Effector CD4-positive, alpha-beta T cell (primary cell): ENCODE measurements at regions not wholly inside any gene's neighbourhood (a gene's known extent, or its start where the extent isn't known, plus 50 kb on each side); places are given as distances from the start of the nearest gene placed in this dataset.

Experiments used
- DNase-seq: peaks from one replicate; pipeline ENCODE4 v3.0.0-alpha.2; 2020

- no peak for DNase-seq
Observed at GRCh38 chr12:91914701-91915100, 230.9 kb downstream of the BTG1 start.

- DNase-seq, result no peak
Observed at GRCh38 chr12:91913651-91914050, 232.0 kb downstream of the BTG1 start.

DNA sequence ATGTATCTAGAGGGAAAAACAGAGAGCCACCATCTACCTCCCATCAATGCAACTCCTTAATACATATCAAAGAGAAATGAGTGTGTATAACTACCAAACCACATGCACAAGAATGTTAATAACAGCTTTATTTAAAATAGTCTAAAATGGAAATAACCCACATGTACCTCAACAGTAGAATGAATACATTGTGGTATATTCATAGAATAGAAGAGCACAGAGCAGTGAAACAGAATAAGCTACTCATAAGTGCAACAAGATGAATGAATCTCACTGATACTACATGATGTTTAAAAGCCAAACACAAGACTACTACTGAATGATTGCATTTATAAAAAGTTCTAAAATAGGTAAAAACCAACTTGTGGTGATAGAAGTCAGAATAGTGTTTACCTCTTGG, 232.5 kb downstream of the BTG1 start:
- no peak for DNase-seq

DNA sequence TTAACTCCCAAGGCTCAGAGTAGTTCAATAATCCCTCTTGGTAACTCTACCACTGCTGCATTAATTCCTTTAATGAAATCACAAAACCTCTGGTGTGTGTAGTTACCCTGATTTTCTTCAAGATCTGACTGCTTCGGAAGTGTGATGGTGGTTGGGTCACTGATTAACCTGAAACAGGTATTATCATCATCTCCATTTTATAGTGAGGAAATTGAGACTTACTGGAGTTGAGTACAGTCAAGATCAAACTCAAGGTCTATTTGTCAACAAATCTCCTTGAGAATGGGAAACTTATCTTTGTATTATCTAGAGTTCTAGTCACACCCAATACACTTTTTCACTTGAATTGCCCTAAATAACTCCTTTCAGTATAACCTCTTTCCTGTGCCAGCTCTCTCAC, 233.5 kb downstream of the BTG1 start:
- DNase-seq, result no peak

GRCh38 chr12:91910871-91911388, 234.7 kb downstream of the BTG1 start:
- no peak for DNase-seq

GRCh38 chr12:91902860-91903683, 242.6 kb downstream of the BTG1 start:
- no peak for DNase-seq

- DNase-seq, result no peak
Observed at GRCh38 chr12:91901381-91902074, 244.1 kb downstream of the BTG1 start.

GRCh38 chr12:91900971-91901370, 244.7 kb downstream of the BTG1 start:
- no peak for DNase-seq

GRCh38 chr12:91899056-91899455, 246.6 kb downstream of the BTG1 start:
- no peak for DNase-seq

GRCh38 chr12:91897025-91897515, 248.6 kb downstream of the BTG1 start:
- DNase-seq, result no peak

GRCh38 chr12:91896286-91897024, 249.2 kb downstream of the BTG1 start:
- DNase-seq, result no peak

- DNase-seq, result no peak
Observed at GRCh38 chr12:91894911-91895310, 250.7 kb downstream of the BTG1 start.

DNA sequence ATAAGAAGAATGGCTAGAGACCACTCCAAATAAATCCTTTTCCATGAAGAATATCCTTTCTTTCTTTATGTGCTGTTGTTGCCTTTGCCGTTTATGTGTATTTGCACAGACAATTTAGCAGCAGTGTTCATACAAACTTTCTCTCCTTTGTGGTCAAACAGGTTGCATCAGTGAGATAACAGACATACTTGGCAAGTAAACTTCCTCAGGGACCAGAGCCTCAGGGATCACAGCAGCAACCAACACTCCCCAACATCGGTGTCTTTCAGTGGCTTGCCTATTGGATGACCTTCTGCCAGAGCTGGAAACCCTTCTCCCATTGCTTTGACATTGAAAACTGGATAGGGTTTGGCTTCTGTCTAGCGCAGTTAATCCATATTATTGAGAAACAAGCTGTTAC, 252.2 kb downstream of the BTG1 start:
- DNase-seq, result no peak

DNA sequence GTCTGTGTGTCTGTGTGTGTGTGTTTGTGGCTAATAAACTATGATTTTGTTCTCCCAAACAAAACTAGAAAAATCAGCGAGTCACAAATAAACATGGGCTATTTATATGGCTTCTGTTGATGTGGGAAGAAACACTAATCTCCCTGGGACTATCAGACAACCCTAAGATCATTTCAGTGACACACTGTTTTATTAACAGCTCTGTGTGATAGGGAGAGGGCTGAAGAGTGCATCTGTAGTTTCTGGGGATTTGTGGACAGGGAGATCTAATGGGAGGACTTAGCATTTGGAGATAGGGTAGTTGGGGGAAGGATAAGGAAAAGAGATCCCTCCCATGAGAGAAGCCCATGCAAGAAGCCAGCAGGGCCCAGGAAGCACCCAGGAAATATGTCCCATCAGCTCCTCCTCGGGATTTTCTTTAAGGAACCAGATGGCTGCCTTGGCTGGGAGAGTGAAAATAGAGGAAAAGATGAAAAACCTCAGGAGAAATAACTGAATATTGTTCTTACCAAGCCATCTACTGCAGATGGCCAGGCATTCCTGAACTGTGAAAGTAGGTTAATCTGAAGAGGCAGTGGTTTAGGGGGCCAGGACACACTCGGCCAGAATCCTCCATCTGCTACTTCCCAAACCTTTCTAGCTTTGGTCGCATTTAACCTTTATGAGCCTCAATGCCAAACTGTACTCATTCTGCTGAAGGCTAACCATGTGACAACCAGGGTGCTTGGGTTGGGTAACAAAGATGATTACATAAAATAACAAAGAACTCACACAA, 253.4 kb downstream of the BTG1 start:
- no peak for DNase-seq

DNA sequence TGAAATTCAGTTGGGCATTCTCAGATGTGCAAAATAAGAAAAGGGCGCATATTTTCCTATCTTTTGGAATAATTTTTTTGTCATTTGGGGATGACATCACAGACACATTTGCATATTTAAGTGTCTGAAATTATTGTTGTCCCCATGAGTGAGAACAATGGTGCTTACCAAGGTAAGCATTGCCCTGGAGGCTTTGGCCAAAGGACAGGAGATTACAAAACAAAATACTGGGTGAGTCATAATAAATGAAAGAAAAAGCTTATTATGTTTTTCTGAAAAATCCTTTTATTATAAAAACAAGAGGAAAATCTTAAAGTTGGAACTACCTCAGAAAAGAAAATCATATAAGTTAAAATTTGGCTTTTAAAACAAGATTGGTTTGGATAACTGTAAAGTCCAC, 254.9 kb downstream of the BTG1 start:
- DNase-seq, result no peak

GRCh38 chr12:91889910-91890309, 255.7 kb downstream of the BTG1 start:
- DNase-seq, result no peak

DNA sequence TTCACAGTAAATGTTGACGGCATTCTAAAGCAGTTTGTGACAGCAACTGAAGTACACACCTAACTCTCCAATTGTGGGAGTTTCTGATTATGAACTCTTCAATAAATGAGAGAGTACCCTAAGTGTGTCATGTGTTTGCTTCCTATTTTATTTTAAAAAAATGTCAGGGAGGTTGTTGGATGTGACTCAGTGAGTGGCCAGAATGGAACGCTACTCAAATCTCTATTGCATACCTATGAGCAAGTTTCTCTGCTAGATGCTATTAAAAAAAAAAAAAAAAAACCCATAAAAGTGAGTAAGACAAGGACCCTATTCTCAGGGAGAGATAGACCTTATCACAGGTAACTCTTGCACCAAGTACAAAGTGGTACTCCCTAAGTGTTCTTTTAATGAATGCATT, 256.6 kb downstream of the BTG1 start:
- DNase-seq, result no peak

GRCh38 chr12:91887957-91888356, 257.7 kb downstream of the BTG1 start:
- DNase-seq, result no peak

- no peak for DNase-seq
Observed at GRCh38 chr12:91885851-91886731, 259.6 kb downstream of the BTG1 start.

DNA sequence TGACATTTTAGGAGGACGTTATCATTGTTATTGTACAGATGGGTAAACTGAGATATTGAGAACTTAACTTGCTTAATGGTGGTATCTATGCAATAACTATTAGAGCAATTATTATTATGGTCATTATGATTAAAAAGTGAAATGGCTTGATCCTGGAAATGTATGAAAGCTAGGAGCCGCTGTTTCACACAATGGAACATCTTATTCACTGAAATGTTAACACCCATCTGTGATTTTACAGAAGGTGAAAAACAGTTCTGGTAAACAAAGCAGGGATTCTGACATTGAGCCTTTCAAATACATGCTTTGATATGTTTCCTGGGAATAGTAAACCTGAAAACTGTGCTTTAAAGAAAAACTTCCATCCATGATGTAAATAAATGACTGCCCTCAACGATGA, 261.4 kb downstream of the BTG1 start:
- no peak for DNase-seq

DNA sequence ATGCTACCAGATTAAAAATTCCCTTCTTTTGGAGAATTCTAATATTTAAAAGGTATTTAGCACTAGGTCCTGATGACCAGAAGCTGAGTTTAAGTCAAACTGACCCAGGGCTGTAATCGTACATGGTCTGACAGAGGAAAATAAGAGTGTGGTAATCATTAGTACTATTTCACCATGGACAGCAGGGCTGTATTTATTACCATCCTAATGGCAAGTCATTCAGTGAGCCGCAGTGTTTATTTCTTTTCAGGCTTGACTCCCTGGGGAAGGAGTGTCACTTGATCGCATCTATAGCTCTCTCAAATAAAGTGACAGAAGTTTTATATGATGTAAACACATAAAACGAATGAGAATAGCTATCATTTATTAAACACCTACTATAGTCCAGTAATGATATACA, 261.8 kb downstream of the BTG1 start:
- no peak for DNase-seq
